ENCODE measurements at regions not wholly inside any gene's neighbourhood (a gene's known extent, or its start where the extent isn't known, plus 50 kb on each side); places are given as distances from the start of the nearest gene placed in this dataset.

DNA sequence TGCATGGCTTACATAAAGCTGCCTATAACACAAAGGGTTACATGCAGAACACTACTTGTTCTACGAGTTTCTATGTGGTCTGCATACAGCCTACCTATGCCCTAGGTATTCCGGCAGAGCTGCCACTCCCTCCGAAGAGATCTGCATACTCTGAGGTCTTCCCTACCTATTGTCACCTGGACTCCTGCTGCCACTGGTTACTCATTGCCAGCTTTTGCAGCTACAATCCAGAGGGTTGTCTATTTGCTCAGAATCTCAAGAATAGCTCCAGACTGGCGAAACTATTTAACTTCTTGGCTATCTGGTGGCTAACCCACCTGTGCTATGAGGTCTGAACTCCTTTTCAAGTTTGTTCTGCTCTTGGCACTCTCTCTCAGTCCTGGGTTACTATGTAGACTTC is 323.3 kb downstream of the BMP2 start:
- TF ChIP-seq ZNF223 (tag by site-specific recombination; IDR thresholded peaks at IDR 0.05) = no peak
- TF ChIP-seq ZNF121 (tag by site-specific recombination; IDR thresholded peaks at IDR 0.05) = no peak
- no peak for TF ChIP-seq HOXA7 (CRISPR knock-in tag; IDR thresholded peaks at IDR 0.05; ENCODE audit: borderline replicate concordance)
- TF ChIP-seq, protein P1, sequence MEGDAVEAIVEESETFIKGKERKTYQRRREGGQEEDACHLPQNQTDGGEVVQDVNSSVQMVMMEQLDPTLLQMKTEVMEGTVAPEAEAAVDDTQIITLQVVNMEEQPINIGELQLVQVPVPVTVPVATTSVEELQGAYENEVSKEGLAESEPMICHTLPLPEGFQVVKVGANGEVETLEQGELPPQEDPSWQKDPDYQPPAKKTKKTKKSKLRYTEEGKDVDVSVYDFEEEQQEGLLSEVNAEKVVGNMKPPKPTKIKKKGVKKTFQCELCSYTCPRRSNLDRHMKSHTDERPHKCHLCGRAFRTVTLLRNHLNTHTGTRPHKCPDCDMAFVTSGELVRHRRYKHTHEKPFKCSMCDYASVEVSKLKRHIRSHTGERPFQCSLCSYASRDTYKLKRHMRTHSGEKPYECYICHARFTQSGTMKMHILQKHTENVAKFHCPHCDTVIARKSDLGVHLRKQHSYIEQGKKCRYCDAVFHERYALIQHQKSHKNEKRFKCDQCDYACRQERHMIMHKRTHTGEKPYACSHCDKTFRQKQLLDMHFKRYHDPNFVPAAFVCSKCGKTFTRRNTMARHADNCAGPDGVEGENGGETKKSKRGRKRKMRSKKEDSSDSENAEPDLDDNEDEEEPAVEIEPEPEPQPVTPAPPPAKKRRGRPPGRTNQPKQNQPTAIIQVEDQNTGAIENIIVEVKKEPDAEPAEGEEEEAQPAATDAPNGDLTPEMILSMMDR (tag by site-specific recombination; IDR thresholded peaks at IDR 0.05) = no peak
- TF ChIP-seq ZBTB8A (tag by site-specific recombination; IDR thresholded peaks at IDR 0.05) = no peak
- no peak for TF ChIP-seq ZNF341 (tag by site-specific recombination; IDR thresholded peaks at IDR 0.05; ENCODE audit: low read depth)
